GM12878 (cell line): ENCODE measurements at regions not wholly inside any gene's neighbourhood (a gene's known extent, or its start where the extent isn't known, plus 50 kb on each side); places are given as distances from the start of the nearest gene placed in this dataset.

Experiments used
- ATAC-seq: fragments of 200-7000 bp; cut with Tn5 transposase; 3 replicates; pipeline ENCODE4 v1.9.1; 2020; ENCODE audit warnings: mild to moderate bottlenecking, moderate library complexity
- BruUV-seq: library from RNA; stranded (reverse); fragments of 400-500 nt; replicated peaks from 2 replicates; lab custom pipeline; 2021; lab: Mats Ljungman, UMichigan
- CTCF ChIA-PET: fragments of 300-600 bp; sonication (Branson Sonifier 250); formaldehyde crosslinking; extraction: SDS; loops from one replicate; lab custom pipeline; 2021; ENCODE audit warnings: inconsistent platforms; lab: Yijun Ruan, JAX
- POLR2A ChIA-PET: fragments of 350-600 bp; formaldehyde crosslinking; extraction: SDS; loops from one replicate; lab custom pipeline; 2021; ENCODE audit warnings: inconsistent platforms; lab: Charles Lee
- RAD21 ChIA-PET: fragments of 300-600 bp; sonication (Branson Sonifier 250); formaldehyde crosslinking; loops from one replicate; lab custom pipeline; 2023; ENCODE audit warnings: antibody characterized with exemption; ENCODE audit not compliant: unreplicated experiment; lab: Charles Lee
- SMC1A ChIA-PET: fragments of 300-600 bp; sonication (Branson Sonifier 250); formaldehyde crosslinking; loops from one replicate; lab custom pipeline; 2023; ENCODE audit not compliant: unreplicated experiment, uncharacterized antibody; lab: Charles Lee
- DNase-seq: peaks from one replicate; pipeline ENCODE4 v3.0.0-alpha.2; 2011; ENCODE audit warnings: low read depth, low spot score
- FAIRE-seq: peaks from 3 replicates; lab custom pipeline; 2011; peaks lifted over from hg19 to GRCh38; lab: Jason Lieb, UNC
- H2AFZ ChIP-seq: 2 replicates; pipeline ENCODE4 v1.6.0; 2011; ENCODE audit warnings: low read depth, low read length, control low read depth; ENCODE audit not compliant: control insufficient read depth
- H3K27ac ChIP-seq: 2 replicates; pipeline ENCODE4 v1.5.1; 2011; ENCODE audit warnings: control low read depth; ENCODE audit not compliant: control insufficient read depth, insufficient read depth
- H3K27me3 ChIP-seq, 2 experiments: replicated peaks in 1 of 2; 2 replicates each; pipeline versions ENCODE4 v1.6.0 to v1.6.1; 2011; ENCODE audit warnings: low read length in 1 of 2; ENCODE audit not compliant: control insufficient read depth in 2 of 2, insufficient read depth in 2 of 2
- H3K36me3 ChIP-seq, 2 experiments: 2 replicates each; pipeline ENCODE4 v1.5.1; 2011; ENCODE audit warnings: low read length in 1 of 2; ENCODE audit not compliant: control insufficient read depth in 2 of 2, insufficient read depth in 2 of 2
- H3K4me1 ChIP-seq: 2 replicates; pipeline ENCODE4 v1.6.1; 2011; ENCODE audit warnings: mild to moderate bottlenecking, low read length, moderate library complexity, mixed read lengths; ENCODE audit not compliant: control insufficient read depth, insufficient read depth
- H3K4me2 ChIP-seq: 2 replicates; pipeline ENCODE4 v1.6.0; 2011; ENCODE audit warnings: control low read depth; ENCODE audit not compliant: control insufficient read depth, insufficient read depth
- H3K4me3 ChIP-seq: fragments of 200-600 bp; sonication (generic); 2 replicates; pipeline ENCODE4 v1.5.1; 2016
- H3K79me2 ChIP-seq: 2 replicates; pipeline ENCODE4 v1.6.0; 2011; ENCODE audit warnings: low read length; ENCODE audit not compliant: control insufficient read depth, insufficient read depth
- H3K9ac ChIP-seq: 2 replicates; pipeline ENCODE4 v1.8.0; 2011; ENCODE audit warnings: low read length, control low read depth, mixed read lengths; ENCODE audit not compliant: control insufficient read depth, insufficient read depth
- H3K9me3 ChIP-seq: replicated peaks from 3 replicates; pipeline ENCODE4 v1.5.1; 2011; ENCODE audit warnings: mild to moderate bottlenecking, low read length; ENCODE audit not compliant: control insufficient read depth, insufficient read depth
- H4K20me1 ChIP-seq: 2 replicates; pipeline ENCODE4 v1.6.0; 2011; ENCODE audit not compliant: control insufficient read depth, insufficient read depth
- EGR1 ChIP-seq, 2 experiments: IDR thresholded peaks; 1 replicate in 1 of 2; 2 replicates in 1 of 2; pipeline ENCODE4 v1.6.1; 2011 to 2012; ENCODE audit warnings: low read depth in 2 of 2, low read length in 2 of 2, borderline replicate concordance in 1 of 2, mild to moderate bottlenecking in 1 of 2, moderate library complexity in 1 of 2
- ETV6 ChIP-seq, 2 experiments: fragments of 450-650 bp in 1 of 2; IDR thresholded peaks in 1 of 2; conservative IDR thresholded peaks in 1 of 2; 2 replicates each; pipeline ENCODE4 v1.6.1; 2014; ENCODE audit warnings: antibody characterized with exemption in 1 of 2, borderline replicate concordance in 1 of 2, low read depth in 1 of 2, mild to moderate bottlenecking in 1 of 2, moderate library complexity in 1 of 2
- GATAD2B ChIP-seq: fragments of 450-650 bp; conservative IDR thresholded peaks from 2 replicates; pipeline ENCODE4 v1.6.1; 2017; ENCODE audit warnings: low read depth, mild to moderate bottlenecking, moderate library complexity
- LARP7 ChIP-seq: fragments of 450-650 bp; IDR thresholded peaks from 2 replicates; pipeline ENCODE4 v1.6.1; 2017; ENCODE audit warnings: mild to moderate bottlenecking
- RAD51 ChIP-seq: fragments of 450-650 bp; IDR thresholded peaks from 2 replicates; pipeline ENCODE4 v1.6.1; 2016; ENCODE audit warnings: moderate library complexity, mild to moderate bottlenecking, inconsistent platforms
- REST ChIP-seq: IDR thresholded peaks from 2 replicates; pipeline ENCODE4 v1.6.1; 2012; ENCODE audit warnings: mild to moderate bottlenecking, low read depth, low read length
- ZZZ3 ChIP-seq: IDR thresholded peaks from 2 replicates; pipeline ENCODE4 v1.6.1; 2011; ENCODE audit warnings: low read depth; ENCODE audit not compliant: control insufficient read depth, insufficient read length
- WGBS: methylation state at CpG from one replicate; pipeline ENCODE4 v1.1.6; 2016; ENCODE audit warnings: low lambda C conversion rate; ENCODE audit not compliant: insufficient replicate concordance, insufficient coverage; ENCODE audit errors: missing lambda C conversion rate; 5-methylcytosine and 5-hydroxymethylcytosine counted together
- in situ Hi-C: fragments of 300-500 bp; cut with MboI; formaldehyde crosslinking; loops from 9 replicates; pipeline ENCODE4 v1.14.3; 2018; ENCODE audit warnings: mixed read lengths
- intact Hi-C: fragments of 100-400 bp; cut with micrococcal nuclease; formaldehyde crosslinking; loops from one replicate; pipeline ENCODE4 v1.14.2; 2022; ENCODE audit not compliant: unreplicated experiment
- TF ChIP-seq, protein P1 (sequence below): fragments of 450-650 bp; IDR thresholded peaks from 2 replicates; pipeline ENCODE4 v1.6.1; 2018; ENCODE audit warnings: mild to moderate bottlenecking, low read depth, moderate library complexity; ENCODE audit not compliant: partially characterized antibody
- TF ChIP-seq, protein P2 (sequence below): fragments of 450-650 bp; formaldehyde crosslinking; IDR thresholded peaks from 2 replicates; pipeline ENCODE4 v1.5.0; 2022; ENCODE audit warnings: mild to moderate bottlenecking, missing genetic modification characterization
- TF ChIP-seq, protein P3 (sequence below): IDR thresholded peaks from 2 replicates; pipeline ENCODE4 v1.6.1; 2011; ENCODE audit warnings: mild to moderate bottlenecking, low read depth, low read length, moderate library complexity; ENCODE audit not compliant: insufficient replicate concordance

DNA sequence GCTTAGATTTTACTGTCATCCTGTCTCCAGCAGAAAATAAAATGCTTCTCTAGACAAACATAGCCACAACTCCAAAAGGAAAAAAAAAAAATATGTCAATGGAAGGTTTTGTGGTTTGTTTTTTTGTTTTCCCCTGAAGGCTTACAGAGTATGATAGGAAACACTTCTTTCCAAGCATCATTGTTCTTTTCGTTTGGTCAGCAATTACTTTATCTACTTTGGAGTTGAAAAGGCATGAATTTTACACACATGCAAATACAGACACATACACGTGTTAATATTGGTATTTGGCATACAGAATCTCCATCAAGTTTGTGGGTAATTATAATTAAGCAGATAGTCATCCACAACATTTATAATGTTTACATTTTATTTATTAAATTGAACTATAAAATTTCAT, 496.9 kb upstream of the MBL2 start:
- no peak for FAIRE-seq
- TF ChIP-seq, protein P1, sequence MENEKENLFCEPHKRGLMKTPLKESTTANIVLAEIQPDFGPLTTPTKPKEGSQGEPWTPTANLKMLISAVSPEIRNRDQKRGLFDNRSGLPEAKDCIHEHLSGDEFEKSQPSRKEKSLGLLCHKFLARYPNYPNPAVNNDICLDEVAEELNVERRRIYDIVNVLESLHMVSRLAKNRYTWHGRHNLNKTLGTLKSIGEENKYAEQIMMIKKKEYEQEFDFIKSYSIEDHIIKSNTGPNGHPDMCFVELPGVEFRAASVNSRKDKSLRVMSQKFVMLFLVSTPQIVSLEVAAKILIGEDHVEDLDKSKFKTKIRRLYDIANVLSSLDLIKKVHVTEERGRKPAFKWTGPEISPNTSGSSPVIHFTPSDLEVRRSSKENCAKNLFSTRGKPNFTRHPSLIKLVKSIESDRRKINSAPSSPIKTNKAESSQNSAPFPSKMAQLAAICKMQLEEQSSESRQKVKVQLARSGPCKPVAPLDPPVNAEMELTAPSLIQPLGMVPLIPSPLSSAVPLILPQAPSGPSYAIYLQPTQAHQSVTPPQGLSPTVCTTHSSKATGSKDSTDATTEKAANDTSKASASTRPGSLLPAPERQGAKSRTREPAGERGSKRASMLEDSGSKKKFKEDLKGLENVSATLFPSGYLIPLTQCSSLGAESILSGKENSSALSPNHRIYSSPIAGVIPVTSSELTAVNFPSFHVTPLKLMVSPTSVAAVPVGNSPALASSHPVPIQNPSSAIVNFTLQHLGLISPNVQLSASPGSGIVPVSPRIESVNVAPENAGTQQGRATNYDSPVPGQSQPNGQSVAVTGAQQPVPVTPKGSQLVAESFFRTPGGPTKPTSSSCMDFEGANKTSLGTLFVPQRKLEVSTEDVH = no peak
- no peak for TF ChIP-seq ZZZ3
- TF ChIP-seq, protein P2, sequence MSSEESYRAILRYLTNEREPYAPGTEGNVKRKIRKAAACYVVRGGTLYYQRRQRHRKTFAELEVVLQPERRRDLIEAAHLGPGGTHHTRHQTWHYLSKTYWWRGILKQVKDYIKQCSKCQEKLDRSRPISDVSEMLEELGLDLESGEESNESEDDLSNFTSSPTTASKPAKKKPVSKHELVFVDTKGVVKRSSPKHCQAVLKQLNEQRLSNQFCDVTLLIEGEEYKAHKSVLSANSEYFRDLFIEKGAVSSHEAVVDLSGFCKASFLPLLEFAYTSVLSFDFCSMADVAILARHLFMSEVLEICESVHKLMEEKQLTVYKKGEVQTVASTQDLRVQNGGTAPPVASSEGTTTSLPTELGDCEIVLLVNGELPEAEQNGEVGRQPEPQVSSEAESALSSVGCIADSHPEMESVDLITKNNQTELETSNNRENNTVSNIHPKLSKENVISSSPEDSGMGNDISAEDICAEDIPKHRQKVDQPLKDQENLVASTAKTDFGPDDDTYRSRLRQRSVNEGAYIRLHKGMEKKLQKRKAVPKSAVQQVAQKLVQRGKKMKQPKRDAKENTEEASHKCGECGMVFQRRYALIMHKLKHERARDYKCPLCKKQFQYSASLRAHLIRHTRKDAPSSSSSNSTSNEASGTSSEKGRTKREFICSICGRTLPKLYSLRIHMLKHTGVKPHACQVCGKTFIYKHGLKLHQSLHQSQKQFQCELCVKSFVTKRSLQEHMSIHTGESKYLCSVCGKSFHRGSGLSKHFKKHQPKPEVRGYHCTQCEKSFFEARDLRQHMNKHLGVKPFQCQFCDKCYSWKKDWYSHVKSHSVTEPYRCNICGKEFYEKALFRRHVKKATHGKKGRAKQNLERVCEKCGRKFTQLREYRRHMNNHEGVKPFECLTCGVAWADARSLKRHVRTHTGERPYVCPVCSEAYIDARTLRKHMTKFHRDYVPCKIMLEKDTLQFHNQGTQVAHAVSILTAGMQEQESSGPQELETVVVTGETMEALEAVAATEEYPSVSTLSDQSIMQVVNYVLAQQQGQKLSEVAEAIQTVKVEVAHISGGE (CRISPR knock-in tag) = no peak
- TF ChIP-seq LARP7 = no peak
- TF ChIP-seq, protein P3, sequence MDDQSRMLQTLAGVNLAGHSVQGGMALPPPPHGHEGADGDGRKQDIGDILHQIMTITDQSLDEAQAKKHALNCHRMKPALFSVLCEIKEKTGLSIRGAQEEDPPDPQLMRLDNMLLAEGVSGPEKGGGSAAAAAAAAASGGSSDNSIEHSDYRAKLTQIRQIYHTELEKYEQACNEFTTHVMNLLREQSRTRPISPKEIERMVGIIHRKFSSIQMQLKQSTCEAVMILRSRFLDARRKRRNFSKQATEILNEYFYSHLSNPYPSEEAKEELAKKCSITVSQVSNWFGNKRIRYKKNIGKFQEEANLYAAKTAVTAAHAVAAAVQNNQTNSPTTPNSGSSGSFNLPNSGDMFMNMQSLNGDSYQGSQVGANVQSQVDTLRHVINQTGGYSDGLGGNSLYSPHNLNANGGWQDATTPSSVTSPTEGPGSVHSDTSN = no peak
- no peak for TF ChIP-seq ETV6 (conservative IDR thresholded peaks at IDR 0.05 in 1 of 2, IDR thresholded peaks at IDR 0.05 in 1 of 2; ENCODE audit: borderline replicate concordance in 1 of 2, low read depth in 1 of 2)
- TF ChIP-seq REST = no peak
- TF ChIP-seq EGR1 (IDR thresholded peaks at IDR 0.05; ENCODE audit: borderline replicate concordance in 1 of 2, low read depth in 2 of 2, low read length in 2 of 2) = no peak
- no peak for TF ChIP-seq GATAD2B
- no peak for TF ChIP-seq RAD51

More for the DNA sequence above, 496.9 kb upstream of the MBL2 start:
- Histone ChIP-seq H2AFZ (no peak overlapping the region), H3K4me3 (no peak overlapping the region), H3K4me1 (no peaks in the 10 kb centered on the region), H3K27me3 (no peaks in the 10 kb centered on the region), H3K27ac (no peak overlapping the region), H3K4me2 (no peak overlapping the region), H3K9ac (no peak overlapping the region), H3K79me2 (no peaks in the 10 kb centered on the region), H3K9me3 (no peaks in the 10 kb centered on the region), H4K20me1 (no peaks in the 10 kb centered on the region), H3K36me3 (no peaks in the 10 kb centered on the region)
- CTCF ChIA-PET = no interaction called here
- ATAC-seq (no peak), DNase-seq (no peak)
- POLR2A ChIA-PET = no interaction called here
- SMC1A ChIA-PET = interaction anchor here (0.9 to 1.0 kb wide), 2 partner anchors 11 to 20 kb away, joined by 3 to 4 read pairs; no protein-coding TSS in a partner anchor
- RAD21 ChIA-PET = no interaction called here
- 0% methylated on average over 2 of the region's 2 CpGs for WGBS
- no TSS peak for BruUV-seq
- intact Hi-C loops = no loop called here
- in situ Hi-C loops = no loop called here
